GM20000 (cell line): ENCODE measurements at regions not wholly inside any gene's neighbourhood (a gene's known extent, or its start where the extent isn't known, plus 50 kb on each side); places are given as distances from the start of the nearest gene placed in this dataset.

ENCODE experiments used
- DNase-seq: peaks from one replicate; pipeline ENCODE4 v3.0.0; 2012; ENCODE audit warnings: low spot score
- TF ChIP-seq, protein P1 (sequence below): IDR thresholded peaks from 2 replicates; pipeline ENCODE4 v1.5.1; 2012; ENCODE audit warnings: mild to moderate bottlenecking, control low read depth; ENCODE audit errors: extremely low read depth, missing control alignments

DNA sequence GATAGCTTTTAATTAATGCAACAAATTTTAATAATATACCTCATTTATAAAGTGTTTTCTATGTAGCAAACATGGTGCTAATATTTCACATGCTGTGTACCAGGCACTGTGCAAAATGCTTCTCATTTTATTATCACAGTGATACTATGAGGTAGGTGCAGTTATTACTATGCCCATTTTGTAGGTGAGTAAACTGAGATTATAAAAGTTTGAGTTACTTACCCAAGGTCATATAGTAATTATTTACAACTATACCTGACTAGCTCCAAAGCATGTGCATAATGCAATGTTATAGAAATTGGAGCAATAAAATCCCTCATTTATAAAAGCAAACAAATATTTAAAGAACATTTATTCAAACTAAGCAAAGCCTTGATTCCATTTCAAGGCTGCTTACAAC lies 54.5 kb upstream of the DCBLD2 start:
- no peak for DNase-seq
- TF ChIP-seq, protein P1, sequence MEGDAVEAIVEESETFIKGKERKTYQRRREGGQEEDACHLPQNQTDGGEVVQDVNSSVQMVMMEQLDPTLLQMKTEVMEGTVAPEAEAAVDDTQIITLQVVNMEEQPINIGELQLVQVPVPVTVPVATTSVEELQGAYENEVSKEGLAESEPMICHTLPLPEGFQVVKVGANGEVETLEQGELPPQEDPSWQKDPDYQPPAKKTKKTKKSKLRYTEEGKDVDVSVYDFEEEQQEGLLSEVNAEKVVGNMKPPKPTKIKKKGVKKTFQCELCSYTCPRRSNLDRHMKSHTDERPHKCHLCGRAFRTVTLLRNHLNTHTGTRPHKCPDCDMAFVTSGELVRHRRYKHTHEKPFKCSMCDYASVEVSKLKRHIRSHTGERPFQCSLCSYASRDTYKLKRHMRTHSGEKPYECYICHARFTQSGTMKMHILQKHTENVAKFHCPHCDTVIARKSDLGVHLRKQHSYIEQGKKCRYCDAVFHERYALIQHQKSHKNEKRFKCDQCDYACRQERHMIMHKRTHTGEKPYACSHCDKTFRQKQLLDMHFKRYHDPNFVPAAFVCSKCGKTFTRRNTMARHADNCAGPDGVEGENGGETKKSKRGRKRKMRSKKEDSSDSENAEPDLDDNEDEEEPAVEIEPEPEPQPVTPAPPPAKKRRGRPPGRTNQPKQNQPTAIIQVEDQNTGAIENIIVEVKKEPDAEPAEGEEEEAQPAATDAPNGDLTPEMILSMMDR, result no peak

DNA sequence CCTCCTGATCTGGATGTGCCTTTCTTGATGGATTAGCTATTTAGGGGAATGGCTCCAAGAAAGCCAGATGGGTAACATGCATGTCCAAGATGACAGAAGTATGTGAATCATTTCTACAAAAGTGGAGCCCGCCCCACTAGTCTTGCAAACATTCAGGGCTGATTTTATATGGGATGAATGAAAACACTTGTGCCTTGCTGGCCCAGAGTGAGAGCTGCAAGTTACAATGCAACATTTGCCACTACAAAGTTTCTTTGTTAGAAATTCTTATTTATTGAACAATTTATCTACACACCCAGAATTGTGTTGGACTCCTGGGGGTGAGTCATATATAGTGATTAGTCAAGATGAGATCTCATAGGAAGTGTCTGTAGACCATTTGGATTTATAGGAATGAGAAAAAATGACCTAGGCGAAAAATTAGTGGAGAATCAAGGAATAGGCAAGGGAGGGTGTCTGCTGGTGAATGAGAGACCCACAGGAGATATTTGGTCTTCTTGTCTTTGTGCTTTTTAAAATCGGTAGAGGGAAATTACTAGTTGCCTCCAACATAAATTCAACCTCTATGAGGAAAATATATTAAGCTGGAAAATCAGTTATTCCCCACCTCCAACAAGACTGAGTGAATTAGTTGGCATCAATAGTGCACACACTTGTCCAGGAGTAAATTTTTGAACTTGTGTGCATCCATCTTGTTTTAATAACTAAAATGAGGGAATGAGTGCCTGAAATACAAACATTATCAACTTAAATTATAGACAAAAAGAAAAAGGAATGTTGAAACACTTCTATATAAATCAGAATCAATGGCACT lies 53.5 kb upstream of the DCBLD2 start:
- TF ChIP-seq, protein P1, result no peak
- no peak for DNase-seq

DNA sequence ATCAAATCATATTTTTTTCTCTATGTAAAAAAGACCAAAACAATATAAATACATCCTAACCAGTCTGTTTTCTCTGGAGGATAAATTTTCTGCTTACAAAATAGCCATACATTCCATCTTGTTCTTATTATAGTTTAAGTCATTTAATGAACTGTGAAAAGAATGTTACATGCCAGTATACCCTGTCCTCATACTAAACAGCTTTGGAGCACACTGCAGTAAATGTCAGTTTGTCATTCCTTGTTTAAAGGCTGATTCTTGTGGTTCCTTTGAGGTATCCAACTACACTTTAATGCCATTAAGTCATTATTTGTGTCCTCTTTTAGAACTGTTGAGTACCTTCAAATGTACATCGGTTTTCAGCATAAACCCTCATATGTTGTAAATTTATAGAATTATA lies 52.7 kb upstream of the DCBLD2 start:
- no peak for DNase-seq
- TF ChIP-seq, protein P1, result no peak

DNA sequence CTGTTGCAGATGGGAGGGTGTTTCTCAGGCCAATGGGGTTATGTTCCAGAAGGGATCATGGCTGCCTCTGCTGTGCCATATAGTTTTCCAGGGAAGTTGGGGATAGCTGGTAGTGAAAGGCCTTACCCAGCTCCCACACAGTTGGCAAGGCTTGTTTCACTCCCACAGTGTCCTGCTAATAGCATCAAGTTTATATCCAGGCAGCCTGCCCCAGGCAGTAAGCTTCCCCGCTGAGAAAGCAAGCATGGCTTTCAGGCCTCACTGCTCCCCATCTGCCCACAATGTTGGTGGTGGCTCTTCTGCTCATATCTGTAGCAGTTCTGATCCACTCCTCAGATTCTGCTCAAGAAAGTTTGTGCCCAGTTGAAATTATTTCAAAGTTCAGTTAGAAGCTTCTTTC lies 50.9 kb upstream of the DCBLD2 start:
- no peak for DNase-seq
- TF ChIP-seq, protein P1, result no peak
